Tibial artery (tissue), 4 donors: ENCODE measurements at regions not wholly inside any gene's neighbourhood (a gene's known extent, or its start where the extent isn't known, plus 50 kb on each side); places are given as distances from the start of the nearest gene placed in this dataset.

ENCODE experiments used
- DNase-seq, 2 donors: peaks; one replicate each; pipeline ENCODE4 v3.0.0-alpha.2; 2019
- H3K27ac ChIP-seq, 2 donors: fragments of 200-600 bp; sonication (generic) in 1 of 2; 1 replicate in 1 of 2; 2 replicates in 1 of 2; pipeline ENCODE4 v1.5.1; 2018 to 2019; ENCODE audit warnings: mild to moderate bottlenecking in 1 of 2
- H3K27me3 ChIP-seq, 2 donors: fragments of 200-600 bp; sonication (generic) in 1 of 2; one replicate each; pipeline versions ENCODE4 v1.5.1 to v1.6.0; 2016 to 2019
- H3K36me3 ChIP-seq, 3 donors: fragments of 200-600 bp; sonication (generic) in 2 of 3; one replicate each; pipeline ENCODE4 v1.5.1; 2016 to 2019; ENCODE audit warnings: mild to moderate bottlenecking in 2 of 3
- H3K4me1 ChIP-seq, 4 donors: fragments of 200-600 bp; sonication (generic) in 2 of 4; 1 replicate in 3 of 4; 2 replicates in 1 of 4; pipeline ENCODE4 v1.5.1; 2016 to 2019
- H3K4me3 ChIP-seq, 2 donors: fragments of 200-600 bp; sonication (generic) in 1 of 2; 1 replicate in 1 of 2; 2 replicates in 1 of 2; pipeline ENCODE4 v1.5.1; 2018 to 2019; ENCODE audit warnings: mild to moderate bottlenecking in 2 of 2
- H3K9me3 ChIP-seq, 3 donors: fragments of 200-600 bp; sonication (generic) in 1 of 3; one replicate each; pipeline ENCODE4 v1.5.1; 2016 to 2019
- CTCF ChIP-seq, 2 experiments: fragments of 200-600 bp in 1 of 2; fragments of 450-650 bp in 1 of 2; IDR thresholded peaks; one replicate each; pipeline ENCODE4 v1.5.1; 2017 to 2019; ENCODE audit warnings: antibody characterized with exemption in 2 of 2, mild to moderate bottlenecking in 1 of 2, moderate library complexity in 1 of 2
- intact Hi-C: fragments of 100-400 bp; cut with DNase I; formaldehyde crosslinking; loops from one replicate; pipeline ENCODE4 v1.15.0; 2023; ENCODE audit warnings: low total_unique reads

- Histone ChIP-seq H3K4me3 (no peak overlapping the region), H3K27me3 (peaks cover 0 to 9% of the 10 kb centered on the region in 2 donors), H3K36me3 (no peaks in the 10 kb centered on the region), H3K9me3 (peaks cover 2 to 7% (median 6%) of the 10 kb centered on the region in 3 donors), H3K4me1 (no peaks in the 10 kb centered on the region), H3K27ac (no peak overlapping the region)
- intact Hi-C loops = loop anchor here (2.0 kb wide), 1 partner anchor 24 kb away; no protein-coding TSS in a partner anchor
- TF ChIP-seq CTCF (IDR thresholded peaks at IDR 0.05) = no peak
- no peak for DNase-seq
These were observed 107.0 kb downstream of the CD83 start for GRCh38 chr6:14224359-14225103.

- DNase-seq = no peak
- Histone ChIP-seq H3K4me3 (no peak overlapping the region), H3K9me3 (peaks cover 2 to 7% (median 6%) of the 10 kb centered on the region in 3 donors), H3K27me3 (peaks cover 0 to 9% of the 10 kb centered on the region in 2 donors), H3K27ac (no peak overlapping the region), H3K4me1 (no peaks in the 10 kb centered on the region), H3K36me3 (no peaks in the 10 kb centered on the region)
- no peak for TF ChIP-seq CTCF (IDR thresholded peaks at IDR 0.05)
- intact Hi-C loops = no loop called here
These were observed 108.6 kb downstream of the CD83 start for GRCh38 chr6:14226051-14226660.

GRCh38 chr6:14228571-14228970 is 111.0 kb downstream of the CD83 start:
- Histone ChIP-seq H3K27ac (no peak overlapping the region), H3K4me1 (no peaks in the 10 kb centered on the region), H3K9me3 (peaks cover 2 to 7% (median 6%) of the 10 kb centered on the region in 3 donors), H3K4me3 (no peak overlapping the region), H3K27me3 (no peaks in the 10 kb centered on the region), H3K36me3 (no peaks in the 10 kb centered on the region)
- no peak for TF ChIP-seq CTCF (IDR thresholded peaks at IDR 0.05)
- intact Hi-C loops = no loop called here
- no peak for DNase-seq

- no peak overlapping the region for H3K27ac ChIP-seq
- no peaks in the 10 kb centered on the region for H3K4me1 ChIP-seq
- intact Hi-C loops = no loop called here
- DNase-seq = no peak
- no peak overlapping the region for H3K4me3 ChIP-seq
- peaks cover 2 to 5% (median 3%) of the 10 kb centered on the region in 3 donors for H3K9me3 ChIP-seq
- H3K36me3 ChIP-seq = no peaks in the 10 kb centered on the region
- no peaks in the 10 kb centered on the region for H3K27me3 ChIP-seq
- no peak for TF ChIP-seq CTCF (IDR thresholded peaks at IDR 0.05)
These were observed 113.5 kb downstream of the CD83 start for GRCh38 chr6:14231071-14231483.

GRCh38 chr6:14231501-14232280 is 114.1 kb downstream of the CD83 start:
- no peaks in the 10 kb centered on the region for H3K27me3 ChIP-seq
- H3K4me3 ChIP-seq = no peak overlapping the region
- no peak for DNase-seq
- no peak overlapping the region for H3K27ac ChIP-seq
- intact Hi-C loops = no loop called here
- H3K4me1 ChIP-seq = no peaks in the 10 kb centered on the region
- TF ChIP-seq CTCF (IDR thresholded peaks at IDR 0.05) = no peak
- no peaks in the 10 kb centered on the region for H3K9me3 ChIP-seq
- no peaks in the 10 kb centered on the region for H3K36me3 ChIP-seq
